Activated T-cell treated with anti-CD3 and anti-CD28 coated beads for 1 hour (primary cell): ENCODE measurements at regions not wholly inside any gene's neighbourhood (a gene's known extent, or its start where the extent isn't known, plus 50 kb on each side); places are given as distances from the start of the nearest gene placed in this dataset.
"Not testable (repeated sequence)": the region's sequence is repeated elsewhere in the genome, so short reads cannot be mapped to it uniquely, and the experiment has no call there.

Experiments used
- DNase-seq: peaks from one replicate; pipeline ENCODE4 v3.0.0-alpha.2; 2020; ENCODE audit warnings: low read depth

- no peak for DNase-seq
These were observed 132.9 kb downstream of the SOCS6 start for GRCh38 chr18:70421471-70422390.

GRCh38 chr18:70420146-70420898 is 131.5 kb downstream of the SOCS6 start:
- DNase-seq, result no peak

- DNase-seq, result no peak
These were observed 130.7 kb downstream of the SOCS6 start for GRCh38 chr18:70419526-70419925.

GRCh38 chr18:70418546-70419311 is 129.9 kb downstream of the SOCS6 start:
- no peak for DNase-seq

GRCh38 chr18:70417847-70418246 is 129.0 kb downstream of the SOCS6 start:
- no peak for DNase-seq

GRCh38 chr18:70416496-70416895 is 127.7 kb downstream of the SOCS6 start:
- no peak for DNase-seq

GRCh38 chr18:70415823-70416488 is 127.1 kb downstream of the SOCS6 start:
- DNase-seq, result no peak

- DNase-seq, result no peak
These were observed 125.6 kb downstream of the SOCS6 start for GRCh38 chr18:70414315-70414900.

GRCh38 chr18:70413455-70413854 is 124.6 kb downstream of the SOCS6 start:
- no peak for DNase-seq

- no peak for DNase-seq
These were observed 123.1 kb downstream of the SOCS6 start for GRCh38 chr18:70411876-70412435.

- DNase-seq, result no peak
These were observed 122.5 kb downstream of the SOCS6 start for GRCh38 chr18:70411307-70411706.

GRCh38 chr18:70405052-70405451 is 116.2 kb downstream of the SOCS6 start:
- DNase-seq, result no peak

GRCh38 chr18:70400476-70400875 is 111.6 kb downstream of the SOCS6 start:
- no peak for DNase-seq

- no peak for DNase-seq
These were observed 109.2 kb downstream of the SOCS6 start for GRCh38 chr18:70398076-70398475.

GRCh38 chr18:70397259-70397925 is 108.5 kb downstream of the SOCS6 start:
- DNase-seq, result no peak

GRCh38 chr18:70395771-70396170 is 106.9 kb downstream of the SOCS6 start:
- DNase-seq, result not testable (repeated sequence)

- DNase-seq, result no peak
These were observed 105.8 kb downstream of the SOCS6 start for GRCh38 chr18:70394672-70395071.

- DNase-seq, result no peak
These were observed 101.7 kb downstream of the SOCS6 start for GRCh38 chr18:70390371-70391090.

- not testable (repeated sequence) for DNase-seq
These were observed 100.2 kb downstream of the SOCS6 start for GRCh38 chr18:70389036-70389435.

GRCh38 chr18:70387027-70387426 is 98.2 kb downstream of the SOCS6 start:
- no peak for DNase-seq
